B cell (primary cell): ENCODE measurements at regions not wholly inside any gene's neighbourhood (a gene's known extent, or its start where the extent isn't known, plus 50 kb on each side); places are given as distances from the start of the nearest gene placed in this dataset.

Source experiments
- ATAC-seq: fragments of 200-7000 bp; cut with Tn5 transposase; one replicate; pipeline ENCODE4 v1.10.0; 2021; ENCODE audit warnings: low read depth, mild to moderate bottlenecking, moderate number of reproducible peaks, moderate library complexity
- CTCF ChIA-PET: fragments of 350-600 bp; sonication (Branson Sonifier 250); formaldehyde crosslinking; loops from one replicate; lab custom pipeline; 2021; ENCODE audit warnings: antibody characterized with exemption, inconsistent platforms; lab: Charles Lee
- POLR2A ChIA-PET: fragments of 350-600 bp; sonication (Branson Sonifier 250); formaldehyde crosslinking; loops from one replicate; lab custom pipeline; 2021; ENCODE audit warnings: antibody characterized with exemption; lab: Charles Lee
- DNase-seq: peaks from one replicate; pipeline ENCODE4 v3.0.0; 2013
- H2AFZ ChIP-seq: 2 replicates; pipeline ENCODE4 v1.6.1; 2012; ENCODE audit warnings: mild to moderate bottlenecking, low read depth, low read length; ENCODE audit not compliant: insufficient read depth, poor library complexity, severe bottlenecking
- H3K27ac ChIP-seq, 2 donors: 1 replicate in 1 of 2; 2 replicates in 1 of 2; pipeline ENCODE4 v1.5.1; 2012 to 2013; ENCODE audit warnings: low read length in 2 of 2, mild to moderate bottlenecking in 2 of 2, moderate library complexity in 1 of 2
- H3K27me3 ChIP-seq, 4 experiments: fragments of 200-600 bp in 1 of 4; sonication (generic) in 1 of 4; replicated peaks in 1 of 4; 1 replicate in 2 of 4; 2 replicates in 2 of 4; pipeline versions ENCODE4 v1.6.1 to v1.7.0; 2013 to 2016; ENCODE audit warnings: low read length in 3 of 4, mild to moderate bottlenecking in 2 of 4, mixed read lengths in 1 of 4, moderate library complexity in 1 of 4; ENCODE audit not compliant: insufficient read depth in 4 of 4, control insufficient read depth in 3 of 4; ENCODE audit errors: control extremely low read depth in 1 of 4
- H3K36me3 ChIP-seq, 2 experiments: replicated peaks in 1 of 2; 1 replicate in 1 of 2; 2 replicates in 1 of 2; pipeline versions ENCODE4 v1.6.1 to v1.7.1; 2013; ENCODE audit warnings: low read length in 1 of 2; ENCODE audit not compliant: insufficient read depth in 2 of 2, control insufficient read depth in 1 of 2; ENCODE audit errors: control extremely low read depth in 1 of 2, extremely low read depth in 1 of 2
- H3K4me1 ChIP-seq, 2 donors: fragments of 200-600 bp in 1 of 2; sonication (generic) in 1 of 2; 1 replicate in 1 of 2; 2 replicates in 1 of 2; pipeline versions ENCODE4 v1.5.1 to v1.6.1; 2013 to 2017; ENCODE audit warnings: low read length in 2 of 2; ENCODE audit not compliant: control insufficient read depth in 2 of 2, insufficient read depth in 2 of 2
- H3K4me2 ChIP-seq: replicated peaks from 2 replicates; pipeline ENCODE3; 2012; ENCODE audit warnings: mild to moderate bottlenecking, low read depth, low read length; ENCODE audit not compliant: poor library complexity, severe bottlenecking
- H3K4me3 ChIP-seq, 5 experiments: fragments of 200-600 bp in 1 of 5; sonication (generic) in 1 of 5; 1 replicate in 3 of 5; 2 replicates in 2 of 5; pipeline versions ENCODE4 v1.5.1 to v1.7.0; 2011 to 2016; ENCODE audit warnings: low read length in 4 of 5, mild to moderate bottlenecking in 4 of 5, low read depth in 2 of 5, control low read depth in 1 of 5, moderate library complexity in 1 of 5; ENCODE audit not compliant: insufficient read depth in 1 of 5; ENCODE audit errors: control extremely low read depth in 1 of 5, extremely low read depth in 1 of 5
- H3K79me2 ChIP-seq: fragments of 200-600 bp; sonication (generic); one replicate; pipeline ENCODE4 v1.6.0; 2016; ENCODE audit warnings: low read length; ENCODE audit not compliant: control insufficient read depth, insufficient read depth
- H3K9ac ChIP-seq: fragments of 200-600 bp; sonication (generic); 2 replicates; pipeline ENCODE4 v1.6.1; 2017; ENCODE audit warnings: mild to moderate bottlenecking, low read length, moderate library complexity
- H3K9me3 ChIP-seq, 3 donors: one replicate each; pipeline versions ENCODE4 v1.6.1 to v1.7.1; 2013; ENCODE audit warnings: low read length in 2 of 3; ENCODE audit not compliant: control insufficient read depth in 2 of 3, insufficient read depth in 1 of 3; ENCODE audit errors: control extremely low read depth in 1 of 3
- H4K20me1 ChIP-seq: 2 replicates; pipeline ENCODE4 v1.6.0; 2012; ENCODE audit warnings: mild to moderate bottlenecking, low read length; ENCODE audit not compliant: insufficient read depth, control insufficient read depth, poor library complexity, severe bottlenecking
- H3K27ac Mint-ChIP-seq: one replicate; pipeline ENCODE4 v1.8.0; 2021; ENCODE audit warnings: mixed read lengths
- H3K27me3 Mint-ChIP-seq: one replicate; pipeline ENCODE4 v1.8.0; 2021; ENCODE audit warnings: mixed read lengths
- H3K4me1 Mint-ChIP-seq: one replicate; pipeline ENCODE4 v1.8.0; 2021; ENCODE audit warnings: mixed read lengths
- H3K4me3 Mint-ChIP-seq: one replicate; pipeline ENCODE4 v1.8.0; 2021; ENCODE audit warnings: mixed read lengths
- H3K9me3 Mint-ChIP-seq: one replicate; pipeline ENCODE4 v1.8.0; 2022; ENCODE audit warnings: mixed read lengths; ENCODE audit not compliant: insufficient read depth
- CTCF ChIP-seq: fragments of 200-600 bp; IDR thresholded peaks from one replicate; pipeline ENCODE4 v1.8.0; 2022; ENCODE audit warnings: antibody characterized with exemption, mild to moderate bottlenecking
- EZH2 ChIP-seq: IDR thresholded peaks from 2 replicates; pipeline ENCODE4 v1.6.1; 2012; ENCODE audit warnings: borderline replicate concordance, low read depth, mild to moderate bottlenecking, moderate library complexity, low read length; ENCODE audit not compliant: insufficient read depth, poor library complexity, severe bottlenecking
- WGBS: methylation state at CpG from one replicate; pipeline ENCODE4 v1.1.5; 2013; ENCODE audit warnings: missing lambda C conversion rate; ENCODE audit not compliant: insufficient coverage; 5-methylcytosine and 5-hydroxymethylcytosine counted together
- intact Hi-C: fragments of 100-400 bp; cut with micrococcal nuclease; formaldehyde crosslinking; loops from one replicate; pipeline ENCODE4 v1.10.0; 2022

GRCh38 chr19:31555634-31556215, 206.5 kb upstream of the TSHZ3 start:
- H2AFZ ChIP-seq: no peak overlapping the region
- no peak overlapping the region for H3K4me3 Mint-ChIP-seq
- H3K27me3 ChIP-seq: no peaks in the 10 kb centered on the region
- no peaks in the 10 kb centered on the region for H3K79me2 ChIP-seq
- H3K9me3 ChIP-seq: peaks cover 0 to 35% (median 4%) of the 10 kb centered on the region in 3 donors
- CTCF ChIA-PET: no interaction called here
- peaks cover 4% of the 10 kb centered on the region for H3K9me3 Mint-ChIP-seq
- no peak overlapping the region for H3K4me3 ChIP-seq
- DNase-seq (no peak), ATAC-seq (no peak)
- TF ChIP-seq CTCF (no peak), EZH2 (no peak)
- no peaks in the 10 kb centered on the region for H3K36me3 ChIP-seq
- no peak overlapping the region for H3K27ac ChIP-seq
- 81% methylated on average over 4 of the region's 8 CpGs for WGBS
- POLR2A ChIA-PET: no interaction called here
- no peak overlapping the region for H3K4me2 ChIP-seq
- H3K4me1 ChIP-seq: no peaks in the 10 kb centered on the region
- intact Hi-C loops: no loop called here
- H3K27ac Mint-ChIP-seq: no peak overlapping the region
- no peaks in the 10 kb centered on the region for H3K4me1 Mint-ChIP-seq
- no peaks in the 10 kb centered on the region for H3K27me3 Mint-ChIP-seq
- no peaks in the 10 kb centered on the region for H4K20me1 ChIP-seq
- no peak overlapping the region for H3K9ac ChIP-seq

- H3K27me3 ChIP-seq: no peaks in the 10 kb centered on the region
- no peak overlapping the region for H3K27ac ChIP-seq
- POLR2A ChIA-PET: no interaction called here
- no peak for TF ChIP-seq EZH2
- TF ChIP-seq CTCF: no peak
- H3K9me3 ChIP-seq: peaks cover 0 to 50% (median 4%) of the 10 kb centered on the region in 3 donors
- no peaks in the 10 kb centered on the region for H3K79me2 ChIP-seq
- no peak overlapping the region for H3K4me3 ChIP-seq
- no peaks in the 10 kb centered on the region for H3K4me1 Mint-ChIP-seq
- ATAC-seq (no peak), DNase-seq (no peak)
- H3K4me2 ChIP-seq: no peak overlapping the region
- no peak overlapping the region for H3K27ac Mint-ChIP-seq
- CTCF ChIA-PET: no interaction called here
- no peaks in the 10 kb centered on the region for H3K4me1 ChIP-seq
- peaks cover 4% of the 10 kb centered on the region for H3K9me3 Mint-ChIP-seq
- WGBS: 100% methylated on average over 2 of the region's 3 CpGs
- no peak overlapping the region for H3K4me3 Mint-ChIP-seq
- H3K27me3 Mint-ChIP-seq: no peaks in the 10 kb centered on the region
- no peaks in the 10 kb centered on the region for H3K36me3 ChIP-seq
- no peak overlapping the region for H2AFZ ChIP-seq
- H3K9ac ChIP-seq: no peak overlapping the region
- no peaks in the 10 kb centered on the region for H4K20me1 ChIP-seq
- intact Hi-C loops: no loop called here
Measured at GRCh38 chr19:31559494-31559893, 210.3 kb upstream of the TSHZ3 start.
